Mesothelial cell of epicardium (in vitro differentiated cells): ENCODE measurements at regions not wholly inside any gene's neighbourhood (a gene's known extent, or its start where the extent isn't known, plus 50 kb on each side); places are given as distances from the start of the nearest gene placed in this dataset.
A peak's percentile ranks its signal among the peaks of the same experiment; 100 is the strongest.

ENCODE experiments used
- DNase-seq, 2 experiments: peaks; one replicate each; pipeline ENCODE4 v3.0.0; 2021; ENCODE audit warnings: low spot score in 2 of 2; ENCODE audit not compliant: unreplicated experiment in 2 of 2
- H3K27ac Mint-ChIP-seq: 2 replicates; pipeline ENCODE4 v1.8.0; 2021; ENCODE audit warnings: mixed read lengths
- H3K27me3 Mint-ChIP-seq: 2 replicates; pipeline ENCODE4 v1.8.0; 2021; ENCODE audit warnings: low read depth, mixed read lengths
- H3K36me3 Mint-ChIP-seq: 2 replicates; pipeline ENCODE4 v1.8.0; 2021; ENCODE audit warnings: mixed read lengths
- H3K4me1 Mint-ChIP-seq: 2 replicates; pipeline ENCODE4 v1.8.0; 2021; ENCODE audit warnings: mixed read lengths
- H3K4me3 Mint-ChIP-seq: 2 replicates; pipeline ENCODE4 v1.8.0; 2021; ENCODE audit warnings: mild to moderate bottlenecking, moderate library complexity, mixed read lengths
- H3K9me3 Mint-ChIP-seq: 2 replicates; pipeline ENCODE4 v1.8.0; 2021; ENCODE audit warnings: mixed read lengths
- CTCF ChIP-seq: fragments of 200-600 bp; sonication (generic); IDR thresholded peaks from one replicate; pipeline ENCODE4 v1.5.0; 2021; ENCODE audit warnings: antibody characterized with exemption; ENCODE audit not compliant: unreplicated experiment

GRCh38 chr15:69743091-69743490 lies 290.5 kb downstream of the RPLP1 start:
- H3K4me3 Mint-ChIP-seq: no peak overlapping the region
- H3K4me1 Mint-ChIP-seq: peaks cover 6% of the 10 kb centered on the region
- TF ChIP-seq CTCF: no peak
- DNase-seq: no peak
- no peak overlapping the region for H3K27ac Mint-ChIP-seq
- peaks cover 67% of the 10 kb centered on the region for H3K27me3 Mint-ChIP-seq
- H3K9me3 Mint-ChIP-seq: peaks cover 10% of the 10 kb centered on the region
- H3K36me3 Mint-ChIP-seq: no peaks in the 10 kb centered on the region

GRCh38 chr15:69744391-69745162 lies 292.0 kb downstream of the RPLP1 start:
- H3K36me3 Mint-ChIP-seq: no peaks in the 10 kb centered on the region
- TF ChIP-seq CTCF: no peak
- no peak overlapping the region for H3K4me3 Mint-ChIP-seq
- peaks cover 6% of the 10 kb centered on the region for H3K4me1 Mint-ChIP-seq
- peaks cover 8% of the 10 kb centered on the region for H3K9me3 Mint-ChIP-seq
- DNase-seq: no peak
- peaks cover 59% of the 10 kb centered on the region for H3K27me3 Mint-ChIP-seq
- H3K27ac Mint-ChIP-seq: no peak overlapping the region

- peaks cover 10% of the 10 kb centered on the region for H3K4me1 Mint-ChIP-seq
- DNase-seq: peak in 1 of 2 experiments; percentile 25
- peaks cover 4% of the 10 kb centered on the region for H3K9me3 Mint-ChIP-seq
- H3K36me3 Mint-ChIP-seq: no peaks in the 10 kb centered on the region
- no peak overlapping the region for H3K27ac Mint-ChIP-seq
- TF ChIP-seq CTCF: no peak
- H3K27me3 Mint-ChIP-seq: peaks cover 47% of the 10 kb centered on the region
- no peak overlapping the region for H3K4me3 Mint-ChIP-seq
Measured at GRCh38 chr15:69747193-69747592, 294.6 kb downstream of the RPLP1 start.

- H3K27me3 Mint-ChIP-seq: peaks cover 43% of the 10 kb centered on the region
- DNase-seq: no peak
- H3K4me1 Mint-ChIP-seq: peaks cover 10% of the 10 kb centered on the region
- H3K4me3 Mint-ChIP-seq: no peak overlapping the region
- no peak for TF ChIP-seq CTCF
- peaks cover 4% of the 10 kb centered on the region for H3K36me3 Mint-ChIP-seq
- H3K27ac Mint-ChIP-seq: no peak overlapping the region
- peaks cover 9% of the 10 kb centered on the region for H3K9me3 Mint-ChIP-seq
Measured at GRCh38 chr15:69748131-69748530, 295.5 kb downstream of the RPLP1 start.

GRCh38 chr15:69748576-69749185 lies 296.1 kb downstream of the RPLP1 start:
- H3K9me3 Mint-ChIP-seq: peaks cover 14% of the 10 kb centered on the region
- H3K27me3 Mint-ChIP-seq: peaks cover 43% of the 10 kb centered on the region
- H3K4me3 Mint-ChIP-seq: no peak overlapping the region
- no peak overlapping the region for H3K27ac Mint-ChIP-seq
- H3K36me3 Mint-ChIP-seq: peaks cover 5% of the 10 kb centered on the region
- no peak for TF ChIP-seq CTCF
- DNase-seq: no peak
- peaks cover 10% of the 10 kb centered on the region for H3K4me1 Mint-ChIP-seq
